Colon (tissue), 2 donors: ENCODE measurements at regions not wholly inside any gene's neighbourhood (a gene's known extent, or its start where the extent isn't known, plus 50 kb on each side); places are given as distances from the start of the nearest gene placed in this dataset.

Experiments used
- FAIRE-seq: peaks from 2 replicates; lab custom pipeline; 2012; peaks lifted over from hg19 to GRCh38; lab: Jason Lieb, UNC
- donor health status: control.
- donor health status: control.

GRCh38 chr1:55400508-55400907 is 185.3 kb upstream of the USP24 start:
- FAIRE-seq, result no peak

- FAIRE-seq, result no peak
These were observed 184.2 kb upstream of the USP24 start for GRCh38 chr1:55399346-55399745.

GRCh38 chr1:55396381-55396891 is 181.3 kb upstream of the USP24 start:
- no peak for FAIRE-seq

- FAIRE-seq, result no peak
These were observed 173.8 kb upstream of the USP24 start for GRCh38 chr1:55388960-55389359.

- no peak for FAIRE-seq
These were observed 172.0 kb upstream of the USP24 start for GRCh38 chr1:55387145-55387544.

- FAIRE-seq, result no peak
These were observed 171.3 kb upstream of the USP24 start for GRCh38 chr1:55386456-55386855.

- FAIRE-seq, result no peak
These were observed 170.3 kb upstream of the USP24 start for GRCh38 chr1:55385402-55386018.

GRCh38 chr1:55384637-55385036 is 169.5 kb upstream of the USP24 start:
- no peak for FAIRE-seq

GRCh38 chr1:55382806-55383305 is 167.7 kb upstream of the USP24 start:
- FAIRE-seq, result no peak

- FAIRE-seq, result no peak
These were observed 166.8 kb upstream of the USP24 start for GRCh38 chr1:55381983-55382382.

- FAIRE-seq, result no peak
These were observed 166.3 kb upstream of the USP24 start for GRCh38 chr1:55381491-55381890.

GRCh38 chr1:55380355-55380970 is 165.3 kb upstream of the USP24 start:
- no peak for FAIRE-seq

- FAIRE-seq, result no peak
These were observed 163.4 kb upstream of the USP24 start for GRCh38 chr1:55378582-55378981.

GRCh38 chr1:55376897-55377296 is 161.7 kb upstream of the USP24 start:
- no peak for FAIRE-seq

GRCh38 chr1:55375617-55376258 is 160.6 kb upstream of the USP24 start:
- no peak for FAIRE-seq

GRCh38 chr1:55374801-55375616 is 159.8 kb upstream of the USP24 start:
- no peak for FAIRE-seq

- FAIRE-seq, result no peak
These were observed 159.1 kb upstream of the USP24 start for GRCh38 chr1:55374216-55374615.

GRCh38 chr1:55369474-55369873 is 154.3 kb upstream of the USP24 start:
- FAIRE-seq, result no peak

GRCh38 chr1:55368698-55369097 is 153.5 kb upstream of the USP24 start:
- no peak for FAIRE-seq

- FAIRE-seq, result no peak
These were observed 152.1 kb upstream of the USP24 start for GRCh38 chr1:55367273-55367672.

- FAIRE-seq, result no peak
These were observed 149.1 kb upstream of the USP24 start for GRCh38 chr1:55364216-55364615.

GRCh38 chr1:55363268-55363667 is 148.1 kb upstream of the USP24 start:
- FAIRE-seq, result no peak
